Activated CD8-positive, alpha-beta memory T cell treated with anti-CD3 and anti-CD28 coated beads, Interleukin-2, amount 50 U/mL, for 4 hours (primary cell): ENCODE measurements at regions not wholly inside any gene's neighbourhood (a gene's known extent, or its start where the extent isn't known, plus 50 kb on each side); places are given as distances from the start of the nearest gene placed in this dataset.
"Not testable (repeated sequence)": the region's sequence is repeated elsewhere in the genome, so short reads cannot be mapped to it uniquely, and the experiment has no call there.

Source experiments
- DNase-seq: peaks from one replicate; pipeline ENCODE4 v3.0.0-alpha.2; 2020

DNA sequence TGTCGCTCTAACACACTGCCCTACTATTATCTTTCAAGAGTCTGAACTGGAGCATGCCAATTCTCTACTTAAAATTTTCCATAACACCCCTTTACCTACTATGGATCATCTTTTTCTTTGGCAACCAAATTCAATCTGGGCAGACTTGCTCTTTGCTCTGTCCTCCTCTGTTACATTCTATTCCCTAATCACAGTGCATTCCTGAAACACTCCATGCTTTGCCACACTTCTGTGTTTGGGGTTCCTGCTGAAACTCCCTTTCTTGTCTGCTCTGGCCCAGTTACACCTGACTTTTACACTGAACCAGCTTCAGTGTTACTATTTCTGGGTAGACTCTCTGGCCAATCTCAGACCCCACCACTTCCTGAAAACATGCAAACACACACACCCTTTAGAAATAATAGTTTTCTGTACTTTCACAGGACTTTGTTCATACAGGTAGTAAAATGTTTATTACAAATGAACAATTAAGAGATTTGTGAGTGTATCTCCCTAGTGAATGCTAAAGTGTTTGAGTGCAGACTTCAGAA lies 119.9 kb upstream of the DCC start:
- DNase-seq, result no peak

DNA sequence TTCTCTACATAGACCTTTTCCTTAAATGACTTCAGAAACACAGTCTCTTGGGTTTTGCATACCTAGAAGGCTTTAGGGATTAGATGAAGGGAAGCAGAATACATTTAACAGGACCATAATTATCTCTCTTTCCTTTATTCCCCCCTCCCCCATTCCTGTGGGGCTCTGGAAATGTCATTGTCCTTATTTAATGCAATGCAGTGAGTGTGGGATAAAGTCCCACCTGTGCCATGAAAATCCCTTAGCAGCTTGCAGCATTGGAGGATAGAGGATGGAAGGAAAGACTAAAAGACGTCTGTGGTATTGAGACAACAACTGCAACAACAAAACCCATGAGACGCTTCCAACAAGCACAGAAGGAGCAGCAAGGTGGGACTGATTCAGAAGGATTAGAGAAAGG lies 117.8 kb upstream of the DCC start:
- DNase-seq, result no peak

GRCh38 chr18:52227536-52227935 lies 112.5 kb upstream of the DCC start:
- no peak for DNase-seq

GRCh38 chr18:52228166-52228565 lies 111.8 kb upstream of the DCC start:
- no peak for DNase-seq

GRCh38 chr18:52236131-52236530 lies 103.9 kb upstream of the DCC start:
- DNase-seq, result no peak

GRCh38 chr18:52237551-52237950 lies 102.4 kb upstream of the DCC start:
- DNase-seq, result no peak

- no peak for DNase-seq
These were observed 97.3 kb upstream of the DCC start for GRCh38 chr18:52242711-52243110.

- DNase-seq, result no peak
These were observed 95.3 kb upstream of the DCC start for GRCh38 chr18:52244658-52245057.

DNA sequence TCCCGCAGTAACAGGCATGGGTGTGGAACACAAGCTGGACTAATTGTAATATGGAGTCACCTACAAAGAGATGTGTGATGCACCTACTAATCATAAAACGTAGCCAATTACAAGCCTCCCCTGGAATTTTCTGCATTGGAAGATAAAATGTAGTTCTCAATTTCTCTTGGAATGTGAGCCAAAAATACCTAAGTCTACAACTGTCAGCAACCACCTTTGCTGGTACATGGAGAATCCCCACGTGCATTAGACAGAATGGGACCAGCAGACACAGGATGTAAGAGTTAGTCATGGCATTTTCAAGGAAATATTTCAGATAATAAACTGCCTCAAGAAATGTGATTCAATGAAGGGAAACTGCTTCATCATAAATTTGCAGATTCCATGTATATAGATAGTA lies 85.6 kb upstream of the DCC start:
- no peak for DNase-seq

GRCh38 chr18:52257417-52257816 lies 82.6 kb upstream of the DCC start:
- DNase-seq, result not testable (repeated sequence)

DNA sequence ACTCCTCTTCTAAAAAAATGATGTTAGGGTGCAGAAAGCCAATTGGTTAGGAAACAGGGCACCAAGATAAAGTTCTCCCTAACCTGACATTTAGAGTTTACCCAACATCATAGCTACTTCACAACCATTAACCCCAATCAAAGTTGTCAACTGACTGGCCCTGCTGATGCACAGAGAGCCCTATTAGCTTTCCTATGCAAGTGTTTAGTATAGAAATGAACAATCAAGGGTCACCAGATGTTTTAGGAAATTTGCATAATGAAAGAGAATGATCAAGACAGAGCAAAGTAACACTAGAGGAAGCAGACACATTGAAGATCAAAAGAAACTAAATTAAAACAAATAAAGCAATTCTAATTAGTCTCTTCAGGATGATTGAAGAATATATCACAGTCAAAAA lies 64.2 kb upstream of the DCC start:
- DNase-seq, result no peak

DNA sequence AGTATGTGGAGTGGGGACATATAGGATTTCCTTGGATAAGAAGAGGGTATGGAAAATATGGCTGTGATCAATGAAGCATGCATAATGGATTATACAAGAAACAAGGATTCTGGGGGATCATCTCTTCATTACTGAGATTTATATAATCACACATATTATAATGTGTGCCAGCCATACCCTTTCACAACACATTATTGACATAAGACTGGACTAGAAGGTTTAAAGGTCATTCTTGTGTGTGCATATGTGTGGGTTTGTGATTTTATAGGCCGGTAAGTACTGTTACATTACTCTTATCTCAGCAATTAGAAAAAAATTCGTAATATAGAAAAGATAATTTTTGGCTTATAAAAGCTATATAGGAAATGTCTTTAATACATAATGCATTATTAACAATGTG lies 62.2 kb upstream of the DCC start:
- DNase-seq, result no peak

- no peak for DNase-seq
These were observed 61.8 kb upstream of the DCC start for GRCh38 chr18:52278191-52278590.

- no peak for DNase-seq
These were observed 59.3 kb upstream of the DCC start for GRCh38 chr18:52280702-52281101.

DNA sequence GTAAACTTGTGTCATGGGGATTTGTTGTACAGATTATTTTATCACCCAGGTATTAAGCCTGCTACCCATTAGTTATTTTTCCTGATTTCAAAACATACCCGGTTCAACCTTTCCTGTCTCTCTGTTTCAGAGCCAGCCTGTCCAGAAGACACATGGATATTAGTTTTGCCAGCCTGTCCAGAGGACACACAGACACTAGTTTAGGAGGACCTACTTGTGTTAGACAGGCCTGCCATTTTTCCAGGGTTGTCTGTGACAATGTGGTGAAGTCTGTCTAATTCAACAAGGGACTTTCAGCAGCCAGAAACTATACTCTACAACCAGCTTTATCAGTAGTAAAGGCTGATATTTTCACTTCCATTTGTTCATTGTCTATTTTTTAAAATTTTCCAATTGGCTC lies 56.1 kb upstream of the DCC start:
- no peak for DNase-seq

DNA sequence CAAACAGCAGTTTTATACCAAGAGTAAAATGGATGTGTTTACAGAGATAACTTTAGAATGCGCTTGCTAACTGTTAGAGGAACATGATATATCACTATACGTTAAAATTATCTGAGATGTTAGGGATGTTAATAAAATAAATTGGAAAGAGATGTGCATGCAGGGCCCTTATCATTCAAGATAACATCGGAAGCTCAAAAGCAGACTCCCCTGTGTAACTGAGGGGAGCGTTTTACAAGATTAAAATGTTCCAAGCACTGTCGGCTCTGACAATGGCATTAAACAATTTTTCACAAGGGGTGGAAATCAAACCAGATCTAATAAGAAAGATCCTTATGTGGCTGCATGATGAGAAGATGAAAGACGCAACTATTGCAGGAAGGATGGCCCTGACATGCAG lies 53.3 kb upstream of the DCC start:
- no peak for DNase-seq

DNA sequence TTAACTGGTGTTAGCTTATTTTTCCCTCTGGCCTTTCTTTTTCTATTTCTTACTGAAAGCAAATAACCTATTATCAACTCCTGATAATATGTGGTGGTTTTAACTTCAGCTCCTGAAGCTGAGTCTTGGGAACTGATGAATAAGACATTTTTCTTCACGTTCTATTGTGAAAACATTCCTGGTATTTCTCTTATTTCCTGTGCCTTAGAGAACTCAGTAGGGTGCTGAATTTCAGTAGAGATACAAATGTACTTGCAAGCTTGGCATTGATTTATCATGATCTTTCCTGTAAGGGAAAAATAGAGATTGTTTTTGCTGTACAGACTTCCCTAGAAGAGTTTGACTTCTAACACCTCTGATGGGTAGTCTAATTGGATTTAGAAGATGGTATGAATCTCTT lies 52.8 kb upstream of the DCC start:
- DNase-seq, result no peak

DNA sequence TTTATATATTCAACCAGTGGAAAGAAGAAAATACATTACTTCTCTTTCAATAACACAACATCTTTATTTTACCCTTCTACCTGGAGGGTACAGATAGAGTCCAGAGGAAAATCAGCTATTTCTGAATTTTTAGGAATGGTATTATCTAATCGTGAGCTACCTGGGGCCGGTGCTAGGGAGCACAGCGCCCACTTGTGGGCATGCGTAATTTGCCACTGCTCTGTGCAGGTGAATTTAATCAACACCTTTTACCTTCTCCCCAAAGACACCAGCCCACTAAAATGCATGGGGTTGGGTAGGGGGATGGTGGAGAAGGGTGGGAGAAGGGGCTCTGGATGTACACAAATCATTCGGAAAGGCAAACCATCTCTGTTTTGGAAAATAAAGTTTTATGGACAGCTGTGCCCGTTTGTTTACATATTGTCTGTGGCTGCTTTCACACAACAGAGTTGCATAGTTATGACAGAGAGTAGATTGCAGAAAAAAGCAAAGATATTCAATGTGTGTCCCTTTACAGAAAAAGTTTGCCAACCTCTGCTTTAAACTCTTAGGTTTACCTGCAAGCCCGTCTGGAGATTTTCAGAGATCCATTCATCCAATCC lies 51.5 kb upstream of the DCC start:
- DNase-seq, result no peak

- DNase-seq, result no peak
These were observed 50.6 kb upstream of the DCC start for GRCh38 chr18:52289392-52289791.
